HepG2 (cell line): ENCODE measurements at regions not wholly inside any gene's neighbourhood (a gene's known extent, or its start where the extent isn't known, plus 50 kb on each side); places are given as distances from the start of the nearest gene placed in this dataset.

Source experiments
- ATAC-seq: fragments of 200-7000 bp; cut with Tn5 transposase; 3 replicates; pipeline ENCODE4 v1.9.1; 2020; ENCODE audit warnings: mild to moderate bottlenecking, moderate library complexity
- BruUV-seq: library from RNA; stranded (reverse); fragments of 400-500 nt; replicated peaks from 2 replicates; lab custom pipeline; 2021; lab: Mats Ljungman, UMichigan
- CTCF ChIA-PET: fragments of 300-600 bp; formaldehyde crosslinking; extraction: SDS; loops from one replicate; lab custom pipeline; 2021; ENCODE audit warnings: low total read pairs, inconsistent platforms, low intra/inter-chr PET ratio; lab: Yijun Ruan, JAX
- POLR2A ChIA-PET: fragments of 350-600 bp; sonication (Branson Sonifier 250); formaldehyde crosslinking; loops from one replicate; lab custom pipeline; 2020; ENCODE audit warnings: antibody characterized with exemption, inconsistent platforms; lab: Yijun Ruan, JAX
- DNase-seq: peaks from one replicate; pipeline ENCODE4 v3.0.0-alpha.2; 2015; ENCODE audit warnings: low spot score
- FAIRE-seq: peaks from 3 replicates; lab custom pipeline; 2011; peaks lifted over from hg19 to GRCh38; lab: Jason Lieb, UNC
- H2AFZ ChIP-seq: one replicate; pipeline ENCODE4 v1.6.1; 2011; ENCODE audit warnings: low read length, inconsistent platforms
- H3K27ac ChIP-seq: fragments of 300-600 bp; 3 replicates; pipeline ENCODE4 v1.8.0; 2011; ENCODE audit warnings: mixed run types, mild to moderate bottlenecking, mixed read lengths, low read length, inconsistent platforms; ENCODE audit not compliant: insufficient read depth; ENCODE audit errors: extremely low read length
- H3K27me3 ChIP-seq, 2 experiments: fragments of 200-600 bp in 1 of 2; 2 replicates in 1 of 2; 3 replicates in 1 of 2; pipeline versions ENCODE4 v1.6.0 to v1.8.0; 2011; ENCODE audit warnings: low read length in 2 of 2, mild to moderate bottlenecking in 2 of 2, moderate library complexity in 2 of 2, inconsistent platforms in 1 of 2; ENCODE audit not compliant: insufficient read depth in 2 of 2, control insufficient read depth in 1 of 2
- H3K36me3 ChIP-seq, 2 experiments: fragments of 200-600 bp in 1 of 2; replicated peaks in 1 of 2; 2 replicates in 1 of 2; 3 replicates in 1 of 2; pipeline versions ENCODE4 v1.5.1 to v1.8.0; 2011; ENCODE audit warnings: low read length in 2 of 2, inconsistent platforms in 1 of 2; ENCODE audit not compliant: insufficient read depth in 2 of 2, control insufficient read depth in 1 of 2
- H3K4me1 ChIP-seq: 2 replicates; pipeline ENCODE4 v1.5.1; 2012; ENCODE audit warnings: low read length, inconsistent platforms; ENCODE audit not compliant: insufficient read depth
- H3K4me2 ChIP-seq: 2 replicates; pipeline ENCODE4 v1.6.0; 2011; ENCODE audit warnings: low read depth, low read length, inconsistent platforms
- H3K4me3 ChIP-seq, 3 experiments: fragments of 200-600 bp in 1 of 3; sonication (generic), shearing (Covaris generic) in 1 of 3; replicated peaks in 1 of 3; 2 replicates each; pipeline ENCODE4 v1.5.1; 2011 to 2016; ENCODE audit warnings: low read length in 3 of 3, inconsistent platforms in 2 of 3, low read depth in 2 of 3, mild to moderate bottlenecking in 2 of 3, control low read depth in 1 of 3, mixed read lengths in 1 of 3; ENCODE audit not compliant: insufficient read depth in 1 of 3
- H3K79me2 ChIP-seq: one replicate; pipeline ENCODE4 v1.6.1; 2011; ENCODE audit warnings: low read length, inconsistent platforms; ENCODE audit not compliant: insufficient read depth
- H3K9ac ChIP-seq: 2 replicates; pipeline ENCODE4 v1.6.0; 2011; ENCODE audit warnings: mild to moderate bottlenecking, low read depth, low read length, inconsistent platforms; ENCODE audit not compliant: insufficient read depth
- H3K9me3 ChIP-seq: 2 replicates; pipeline ENCODE4 v1.5.1; 2012; ENCODE audit warnings: mild to moderate bottlenecking, low read length
- H4K20me1 ChIP-seq: 2 replicates; pipeline ENCODE4 v1.6.0; 2011; ENCODE audit warnings: inconsistent platforms, mild to moderate bottlenecking, low read length, moderate library complexity; ENCODE audit not compliant: insufficient read depth
- ELF4 ChIP-seq: sonication (generic); formaldehyde crosslinking; IDR thresholded peaks from 2 replicates; pipeline ENCODE4 v1.5.0; 2020; ENCODE audit warnings: missing genetic modification reagents, mild to moderate bottlenecking, moderate library complexity, borderline replicate concordance
- ELK4 ChIP-seq: sonication (generic); formaldehyde crosslinking; IDR thresholded peaks from 2 replicates; pipeline ENCODE4 v1.9.0; 2021; ENCODE audit warnings: missing genetic modification reagents, borderline replicate concordance
- KDM5A ChIP-seq: fragments of 200-600 bp; sonication (generic); IDR thresholded peaks from 2 replicates; pipeline ENCODE4 v1.7.0; 2018; ENCODE audit warnings: antibody characterized with exemption, mild to moderate bottlenecking, low read length, borderline replicate concordance
- MAZ ChIP-seq, 2 experiments: sonication (generic) in 1 of 2; formaldehyde crosslinking in 1 of 2; IDR thresholded peaks; 2 replicates each; pipeline versions ENCODE4 v1.5.0 to v1.6.1; 2012 to 2020; ENCODE audit warnings: low read depth in 2 of 2, mild to moderate bottlenecking in 2 of 2, borderline replicate concordance in 1 of 2, improper control_type of control experiment in 1 of 2, low read length in 1 of 2, missing genetic modification reagents in 1 of 2, moderate library complexity in 1 of 2
- NAIF1 ChIP-seq: sonication (generic); formaldehyde crosslinking; IDR thresholded peaks from 2 replicates; pipeline ENCODE4 v1.5.0; 2020; ENCODE audit warnings: mild to moderate bottlenecking, missing genetic modification reagents, borderline replicate concordance
- NR3C1 ChIP-seq: sonication (generic); formaldehyde crosslinking; IDR thresholded peaks from 2 replicates; pipeline ENCODE4 v1.4.0; 2020; ENCODE audit warnings: missing genetic modification reagents
- REL ChIP-seq: sonication (generic); formaldehyde crosslinking; conservative IDR thresholded peaks from 2 replicates; pipeline ENCODE4 v1.8.0; 2022; ENCODE audit warnings: mild to moderate bottlenecking, missing genetic modification reagents, moderate library complexity
- TAF15 ChIP-seq: fragments of 200-400 bp; formaldehyde crosslinking; IDR thresholded peaks from one replicate; pipeline ENCODE4 v1.6.1; 2018; ENCODE audit warnings: mild to moderate bottlenecking, low read depth, low read length; ENCODE audit not compliant: poor library complexity, severe bottlenecking
- ZBTB42 ChIP-seq: sonication (generic); formaldehyde crosslinking; IDR thresholded peaks from 2 replicates; pipeline ENCODE4 v1.5.0; 2020; ENCODE audit warnings: mild to moderate bottlenecking, missing genetic modification reagents
- ZNF12 ChIP-seq: sonication (generic); formaldehyde crosslinking; IDR thresholded peaks from 2 replicates; pipeline ENCODE4 v1.5.0; 2020; ENCODE audit warnings: missing genetic modification reagents
- ZNF354B ChIP-seq: sonication (generic); formaldehyde crosslinking; IDR thresholded peaks from 2 replicates; pipeline ENCODE4 v1.8.0; 2022; ENCODE audit warnings: mild to moderate bottlenecking, missing genetic modification reagents
- ZNF549 ChIP-seq: sonication (generic); formaldehyde crosslinking; IDR thresholded peaks from 2 replicates; pipeline ENCODE4 v1.5.0; 2020; ENCODE audit warnings: missing genetic modification reagents
- WGBS: methylation state at CpG from one replicate; pipeline ENCODE4 v1.1.6; 2017; ENCODE audit warnings: low lambda C conversion rate; 5-methylcytosine and 5-hydroxymethylcytosine counted together
- in situ Hi-C: cut with HindIII; loops from 2 replicates; pipeline ENCODE4 v1.10.0; 2017; ENCODE audit warnings: low pct_unique_long_range_greater_than_20kb; ENCODE audit not compliant: extremely low pct_ligation_motif_present
- intact Hi-C: fragments of 100-400 bp; cut with micrococcal nuclease; formaldehyde crosslinking; loops from one replicate; pipeline ENCODE4 v1.10.0; 2022; ENCODE audit not compliant: unreplicated experiment

- Histone ChIP-seq H3K27ac (no peak overlapping the region), H3K4me2 (no peak overlapping the region), H4K20me1 (no peaks in the 10 kb centered on the region), H3K4me1 (peaks cover 4% of the 10 kb centered on the region), H2AFZ (no peak overlapping the region), H3K79me2 (no peaks in the 10 kb centered on the region), H3K9me3 (no peaks in the 10 kb centered on the region), H3K27me3 (no peaks in the 10 kb centered on the region), H3K36me3 (no peaks in the 10 kb centered on the region), H3K4me3 (no peak overlapping the region), H3K9ac (no peak overlapping the region)
- in situ Hi-C loops, result no loop called here
- BruUV-seq, result no TSS peak
- POLR2A ChIA-PET, result no interaction called here
- intact Hi-C loops, result no loop called here
- no peak for TF ChIP-seq MAZ (IDR thresholded peaks at IDR 0.05; ENCODE audit: borderline replicate concordance, low read depth, low read length)
- TF ChIP-seq MAZ (CRISPR knock-in tag; IDR thresholded peaks at IDR 0.05; ENCODE audit: low read depth), result no peak
- TF ChIP-seq ZNF549 (CRISPR knock-in tag), result no peak
- no peak for TF ChIP-seq ZBTB42
- no peak for TF ChIP-seq NAIF1 (CRISPR knock-in tag)
- no peak for TF ChIP-seq KDM5A
- no peak for TF ChIP-seq ELF4
- TF ChIP-seq ELK4, result no peak
- no peak for TF ChIP-seq TAF15
- TF ChIP-seq ZNF354B (CRISPR knock-in tag), result no peak
- TF ChIP-seq REL (CRISPR knock-in tag), result no peak
- no peak for TF ChIP-seq ZNF12 (CRISPR knock-in tag)
- no peak for TF ChIP-seq NR3C1
- ATAC-seq (no peak), DNase-seq (no peak), FAIRE-seq (no peak)
- CTCF ChIA-PET, result interaction anchor here (0.7 kb wide), 1 partner anchor 142 kb away, joined by 3 read pairs; no protein-coding TSS in a partner anchor
- 89% methylated on average over 1 of the region's 1 CpG for WGBS
Measured at GRCh38 chr16:79843631-79844043, 243.1 kb upstream of the MAF start.
